HG03064 (cell line): ENCODE measurements at regions not wholly inside any gene's neighbourhood (a gene's known extent, or its start where the extent isn't known, plus 50 kb on each side); places are given as distances from the start of the nearest gene placed in this dataset.
"Not testable (repeated sequence)": the region's sequence is repeated elsewhere in the genome, so short reads cannot be mapped to it uniquely, and the experiment has no call there.

Source experiments
- ATAC-seq: cut with Tn5 transposase; IDR thresholded peaks from one replicate; pipeline ENCODE4 v1.9.1; 2021; ENCODE audit warnings: low read depth; ENCODE audit not compliant: unreplicated experiment

GRCh38 chr10:36038316-36038955 lies 396.3 kb upstream of the FZD8 start:
- ATAC-seq: no peak

- ATAC-seq: no peak
Observed at GRCh38 chr10:36036137-36036536, 394.0 kb upstream of the FZD8 start.

GRCh38 chr10:36033808-36034207 lies 391.7 kb upstream of the FZD8 start:
- no peak for ATAC-seq

- ATAC-seq: no peak
Observed at GRCh38 chr10:36030516-36030915, 388.4 kb upstream of the FZD8 start.

GRCh38 chr10:36026656-36027390 lies 384.7 kb upstream of the FZD8 start:
- no peak for ATAC-seq

GRCh38 chr10:36026081-36026480 lies 384.0 kb upstream of the FZD8 start:
- no peak for ATAC-seq

- ATAC-seq: no peak
Observed at GRCh38 chr10:36023939-36024338, 381.8 kb upstream of the FZD8 start.

- ATAC-seq: no peak
Observed at GRCh38 chr10:36021096-36021495, 379.0 kb upstream of the FZD8 start.

- ATAC-seq: no peak
Observed at GRCh38 chr10:36019749-36020148, 377.7 kb upstream of the FZD8 start.

GRCh38 chr10:36018996-36019395 lies 376.9 kb upstream of the FZD8 start:
- ATAC-seq: no peak

- no peak for ATAC-seq
Observed at GRCh38 chr10:36017137-36017536, 375.0 kb upstream of the FZD8 start.

- ATAC-seq: no peak
Observed at GRCh38 chr10:36007369-36007768, 365.3 kb upstream of the FZD8 start.

- no peak for ATAC-seq
Observed at GRCh38 chr10:36003688-36004087, 361.6 kb upstream of the FZD8 start.

GRCh38 chr10:36003031-36003600 lies 361.0 kb upstream of the FZD8 start:
- ATAC-seq: no peak

GRCh38 chr10:36002445-36002844 lies 360.3 kb upstream of the FZD8 start:
- no peak for ATAC-seq

- not testable (repeated sequence) for ATAC-seq
Observed at GRCh38 chr10:36000754-36001153, 358.7 kb upstream of the FZD8 start.

- ATAC-seq: no peak
Observed at GRCh38 chr10:35998026-35998425, 355.9 kb upstream of the FZD8 start.

- ATAC-seq: no peak
Observed at GRCh38 chr10:35995485-35995884, 353.4 kb upstream of the FZD8 start.

GRCh38 chr10:35993591-35994515 lies 351.8 kb upstream of the FZD8 start:
- ATAC-seq: no peak

- no peak for ATAC-seq
Observed at GRCh38 chr10:35992107-35992506, 350.0 kb upstream of the FZD8 start.
